NCI-H460 (cell line): ENCODE measurements at regions not wholly inside any gene's neighbourhood (a gene's known extent, or its start where the extent isn't known, plus 50 kb on each side); places are given as distances from the start of the nearest gene placed in this dataset.

Experiments used
- DNase-seq: peaks from one replicate; pipeline ENCODE4 v3.0.0-alpha.2; 2016; ENCODE audit warnings: low read depth; ENCODE audit errors: extremely low read depth

DNA sequence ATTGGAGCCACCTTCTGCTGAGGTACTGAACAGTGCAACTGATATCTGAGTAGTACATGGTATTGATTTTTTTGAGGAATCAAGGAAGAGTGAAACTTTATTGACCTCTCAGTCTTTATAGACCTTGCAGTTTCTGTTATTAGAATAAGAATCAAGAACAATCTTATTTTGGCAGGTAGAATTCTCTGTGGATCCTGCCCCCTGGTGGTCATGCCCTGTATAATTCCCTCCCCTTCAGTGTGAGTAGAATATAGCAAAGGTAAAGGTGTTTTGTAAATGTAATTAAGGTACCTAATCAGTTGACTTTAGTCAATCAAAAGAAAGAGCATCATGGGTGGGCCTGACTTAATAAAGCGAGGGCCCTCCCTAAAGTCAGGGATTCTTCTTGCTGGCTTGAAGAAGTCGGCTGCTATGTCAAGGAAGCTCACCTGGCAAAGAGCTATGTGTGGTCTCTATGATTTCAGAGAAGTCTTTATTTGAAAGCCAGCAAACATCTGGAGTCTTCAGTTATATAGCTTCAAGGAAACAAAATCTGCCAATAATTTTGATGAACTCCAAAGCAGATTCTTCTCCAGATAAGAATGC, 142.8 kb downstream of the LSM5 start:
- DNase-seq: peak; percentile 8

DNA sequence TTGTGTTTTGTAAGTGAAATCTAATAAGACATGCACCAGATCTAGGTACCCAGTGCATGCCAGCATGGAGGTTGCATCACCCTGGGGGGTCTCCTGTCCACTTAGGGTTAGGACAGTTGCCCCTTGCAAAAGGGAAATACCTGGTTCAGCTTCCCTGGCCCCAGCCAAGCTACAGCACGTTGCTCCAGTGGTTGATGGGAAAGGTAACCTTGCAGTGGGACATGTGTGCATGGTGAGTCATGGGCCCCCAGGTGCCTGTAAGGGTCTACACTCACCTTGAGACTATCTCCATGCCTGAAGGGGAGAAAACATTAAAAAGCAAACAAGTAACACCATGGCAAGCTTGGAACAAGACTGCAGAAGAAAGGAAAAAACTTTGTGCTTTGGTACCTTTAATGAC, 143.9 kb downstream of the LSM5 start:
- no peak for DNase-seq

DNA sequence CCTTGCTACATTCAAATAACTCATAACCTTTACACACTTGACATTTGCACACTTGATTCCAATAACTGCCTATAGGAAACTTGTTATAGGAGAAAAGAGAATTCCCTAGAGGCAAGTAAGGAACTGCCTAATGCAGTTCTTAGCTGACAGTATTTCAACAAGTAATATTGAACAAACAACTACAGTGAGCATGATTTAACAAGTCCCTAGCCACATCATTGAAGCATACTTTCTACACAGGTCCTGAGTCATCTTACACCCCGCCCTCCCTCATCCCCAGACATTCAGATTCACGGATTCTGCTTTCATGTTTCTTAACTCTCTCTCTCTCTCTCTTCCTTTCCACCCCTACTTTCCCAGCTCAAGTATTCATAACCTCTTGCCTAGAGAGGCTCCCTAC, 153.5 kb downstream of the LSM5 start:
- peak; percentile 3 for DNase-seq

DNA sequence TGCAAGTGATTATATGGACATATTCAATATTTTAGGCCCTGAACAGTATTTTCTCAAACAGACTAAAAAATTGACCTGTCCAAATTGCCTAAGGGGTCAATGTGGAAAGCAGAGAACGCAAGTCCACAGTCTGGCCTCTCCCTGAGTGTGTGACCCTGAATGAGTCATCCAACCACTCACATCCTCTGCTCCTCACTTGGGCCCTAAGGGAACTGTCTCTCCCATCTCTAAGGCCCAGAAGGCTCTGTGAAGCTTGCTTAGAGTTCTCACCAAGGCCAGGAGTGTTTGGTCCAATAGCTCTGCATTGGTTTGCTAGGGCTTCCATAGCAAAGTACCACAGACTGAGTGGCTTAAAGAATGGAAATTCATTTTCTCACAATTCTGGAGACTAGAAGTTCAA, 155.1 kb downstream of the LSM5 start:
- peak; percentile 9 for DNase-seq

DNA sequence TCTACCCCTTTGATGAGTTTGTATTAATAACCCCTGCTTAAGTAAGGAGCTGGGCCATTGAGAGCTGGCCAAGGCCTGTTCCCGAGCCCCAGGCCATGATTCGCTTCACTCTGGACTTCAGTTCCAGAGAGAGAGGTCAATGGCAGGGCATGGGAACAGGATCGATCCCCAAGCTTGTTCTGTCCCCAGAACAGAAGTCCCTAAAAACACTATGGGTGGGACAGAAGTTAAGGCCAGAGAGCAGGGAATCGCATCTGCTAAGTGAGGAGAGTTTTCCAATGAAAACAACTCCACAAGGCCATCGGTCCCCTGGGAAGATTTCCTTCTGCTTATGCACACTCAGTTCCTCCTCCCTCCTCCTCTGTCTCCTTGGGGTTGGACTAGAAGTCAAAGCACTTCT, 159.6 kb downstream of the LSM5 start:
- no peak for DNase-seq

DNA sequence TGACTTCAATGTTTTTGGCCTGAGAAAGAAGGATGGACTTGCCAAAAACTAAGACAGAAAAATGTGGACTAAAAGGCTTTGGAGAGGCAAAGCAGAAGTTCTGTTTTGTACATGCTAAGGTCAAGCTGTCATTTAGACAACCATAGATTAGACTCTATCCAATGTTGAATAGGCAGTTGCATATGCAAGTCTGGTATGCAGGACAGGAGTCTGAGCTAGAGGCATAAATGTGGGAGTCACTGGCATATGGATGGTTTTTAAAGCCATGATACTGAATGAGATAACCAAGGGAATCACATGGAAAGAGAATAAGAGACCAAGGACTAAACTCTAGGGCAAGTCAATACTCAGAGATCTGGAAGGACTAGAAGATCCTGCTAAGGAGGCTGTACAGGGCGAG, 164.1 kb downstream of the LSM5 start:
- no peak for DNase-seq

DNA sequence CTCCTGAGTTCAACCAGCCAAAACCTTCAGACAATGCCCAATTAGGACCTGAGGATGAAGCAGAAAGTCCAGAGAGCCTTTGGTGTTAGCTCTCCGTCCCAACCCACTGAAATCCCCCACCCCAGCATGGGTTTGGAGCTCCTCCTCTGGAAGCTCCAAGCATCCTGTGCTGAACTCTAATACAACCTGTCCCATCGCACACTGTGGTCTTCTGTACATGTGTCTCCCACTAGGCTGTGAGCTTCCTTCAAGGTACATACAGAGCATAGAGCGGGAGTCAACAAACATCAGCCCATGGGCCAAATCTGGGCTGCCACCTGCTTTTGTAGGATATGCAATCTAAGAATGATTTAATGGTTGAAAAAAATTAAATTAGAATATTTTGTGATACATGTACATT, 166.5 kb downstream of the LSM5 start:
- DNase-seq: no peak

DNA sequence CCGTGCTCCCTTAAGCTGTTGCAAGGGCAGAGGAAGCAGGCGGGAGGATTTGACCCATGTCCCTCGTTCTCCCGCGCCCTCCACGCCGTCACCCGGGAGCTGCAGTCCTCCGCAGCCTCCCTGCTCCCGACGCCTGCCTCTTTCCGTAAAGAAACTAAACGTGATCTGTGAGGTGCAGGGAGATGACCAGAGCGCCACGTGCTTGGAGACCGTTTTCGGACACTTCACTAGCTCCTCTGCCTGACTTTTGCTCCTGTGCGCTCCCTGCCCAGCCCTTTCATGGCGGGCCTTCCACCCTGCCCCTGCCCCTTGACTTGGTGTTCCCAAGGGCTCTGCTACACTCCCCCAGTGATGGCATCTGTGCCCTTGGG, 171.2 kb downstream of the LSM5 start:
- DNase-seq: no peak

DNA sequence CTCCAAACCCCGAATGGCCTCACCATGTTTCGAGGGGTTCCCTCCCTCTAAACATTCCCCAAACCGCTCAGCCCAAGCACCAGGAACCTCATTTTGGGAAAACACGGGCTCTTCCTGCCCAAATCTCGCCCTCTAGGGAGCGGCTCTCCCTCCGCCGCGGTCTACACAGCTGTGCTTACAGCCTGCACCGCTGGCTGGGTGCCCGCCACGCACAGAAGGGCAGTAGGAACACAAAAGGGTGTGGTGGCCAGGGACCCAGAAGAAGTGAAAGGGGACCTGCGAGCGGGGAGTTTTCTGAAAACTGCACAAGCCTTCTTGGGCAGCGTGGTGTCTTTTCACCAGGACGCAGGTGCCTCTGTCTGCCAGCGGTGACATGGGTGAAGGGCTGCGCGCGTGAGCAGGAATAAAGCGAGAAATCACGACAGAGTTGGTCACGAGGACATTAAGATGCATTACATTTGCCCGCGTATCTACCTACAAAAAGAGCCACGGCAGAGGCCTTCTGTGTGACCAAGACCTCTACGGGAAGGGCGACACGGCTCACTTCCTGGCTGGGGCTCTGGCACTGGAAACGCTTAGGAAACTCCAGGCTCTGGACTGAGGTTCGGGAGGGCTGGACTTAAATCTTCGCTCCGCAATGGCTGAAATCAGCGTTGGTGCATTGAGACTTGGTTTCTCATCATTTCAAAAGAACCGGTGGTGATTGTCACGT, 171.7 kb downstream of the LSM5 start:
- no peak for DNase-seq

DNA sequence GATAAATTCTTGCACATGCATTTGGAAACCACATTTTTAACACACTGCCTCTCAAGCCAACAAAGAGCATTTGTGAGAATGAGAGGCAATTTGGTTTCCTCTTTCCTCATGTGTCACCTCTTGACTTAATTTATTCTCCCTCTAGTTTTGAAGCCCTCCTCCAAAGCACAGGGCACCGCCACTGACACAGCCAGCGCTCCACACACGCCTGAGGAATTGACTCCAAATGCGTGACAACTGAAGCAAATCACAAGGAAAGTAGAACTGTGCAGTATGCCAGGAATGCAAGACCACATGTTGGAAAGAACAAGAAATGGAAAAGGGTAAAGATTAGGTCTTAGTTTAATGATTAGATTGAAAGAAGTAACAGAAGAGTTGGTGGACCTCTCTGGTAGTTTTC, 173.3 kb downstream of the LSM5 start:
- no peak for DNase-seq

DNA sequence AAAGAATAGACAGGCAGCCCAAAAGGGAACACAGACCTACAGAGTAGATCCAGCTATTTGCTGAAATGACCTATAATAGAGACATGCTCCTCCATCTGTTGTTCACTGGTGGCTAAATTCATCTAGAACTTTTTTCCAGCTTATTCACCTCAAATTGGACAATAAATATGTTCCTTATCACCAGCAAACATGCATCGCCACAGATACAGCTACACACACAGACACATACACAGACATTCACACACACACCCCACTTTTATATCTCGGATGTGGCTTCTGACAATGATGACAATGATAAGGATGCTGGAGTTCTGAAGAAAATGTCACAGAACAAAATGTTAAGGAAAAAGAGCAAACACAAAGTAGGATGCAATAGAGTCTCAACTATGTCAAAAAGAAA, 175.4 kb downstream of the LSM5 start:
- DNase-seq: no peak

DNA sequence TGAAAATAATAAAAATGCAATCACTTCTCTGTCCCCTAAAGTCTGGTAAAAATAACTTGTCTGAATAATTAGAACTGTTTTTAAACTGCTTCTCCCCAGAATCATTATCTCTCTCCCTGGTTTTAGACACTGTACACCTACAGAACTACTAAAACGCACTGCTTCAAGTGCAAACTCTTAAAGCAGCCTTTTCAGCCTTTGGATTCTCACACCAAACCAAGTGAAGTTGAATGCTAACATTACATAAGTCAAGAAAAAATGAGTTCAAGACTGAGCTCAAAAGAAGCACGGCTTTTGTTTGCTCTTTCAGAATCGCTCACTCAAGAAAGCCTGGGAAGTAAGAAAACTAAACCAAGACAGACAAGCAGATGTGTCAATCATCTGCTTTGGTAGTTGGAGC, 188.8 kb downstream of the LSM5 start:
- DNase-seq: no peak

DNA sequence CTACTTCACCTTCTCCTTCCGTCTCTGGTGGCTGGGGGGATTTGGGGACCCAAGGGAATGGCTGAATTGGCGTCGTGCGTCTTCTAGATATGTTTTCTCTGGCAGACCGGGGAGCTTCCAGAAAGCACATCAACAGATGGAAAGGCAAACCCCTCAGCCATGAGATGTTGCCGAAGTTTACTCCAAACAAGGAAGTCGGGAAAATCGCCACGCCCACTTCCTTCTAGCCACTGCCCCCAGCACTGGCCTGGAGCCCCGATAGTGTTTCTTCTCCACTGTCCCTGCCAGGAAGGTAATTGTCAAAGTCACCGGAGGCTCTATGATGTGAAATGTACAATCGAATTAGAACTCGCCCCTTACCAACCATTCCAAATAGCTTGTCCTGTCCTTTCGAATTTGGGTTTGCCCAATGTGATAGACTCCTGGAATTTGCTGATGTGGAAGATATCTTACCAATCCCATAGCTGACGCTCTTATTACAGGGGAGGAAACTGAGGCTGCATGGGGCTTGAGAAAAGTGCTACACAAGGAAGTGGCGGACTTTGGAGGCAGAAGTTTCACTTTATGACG, 191.0 kb downstream of the LSM5 start:
- no peak for DNase-seq

DNA sequence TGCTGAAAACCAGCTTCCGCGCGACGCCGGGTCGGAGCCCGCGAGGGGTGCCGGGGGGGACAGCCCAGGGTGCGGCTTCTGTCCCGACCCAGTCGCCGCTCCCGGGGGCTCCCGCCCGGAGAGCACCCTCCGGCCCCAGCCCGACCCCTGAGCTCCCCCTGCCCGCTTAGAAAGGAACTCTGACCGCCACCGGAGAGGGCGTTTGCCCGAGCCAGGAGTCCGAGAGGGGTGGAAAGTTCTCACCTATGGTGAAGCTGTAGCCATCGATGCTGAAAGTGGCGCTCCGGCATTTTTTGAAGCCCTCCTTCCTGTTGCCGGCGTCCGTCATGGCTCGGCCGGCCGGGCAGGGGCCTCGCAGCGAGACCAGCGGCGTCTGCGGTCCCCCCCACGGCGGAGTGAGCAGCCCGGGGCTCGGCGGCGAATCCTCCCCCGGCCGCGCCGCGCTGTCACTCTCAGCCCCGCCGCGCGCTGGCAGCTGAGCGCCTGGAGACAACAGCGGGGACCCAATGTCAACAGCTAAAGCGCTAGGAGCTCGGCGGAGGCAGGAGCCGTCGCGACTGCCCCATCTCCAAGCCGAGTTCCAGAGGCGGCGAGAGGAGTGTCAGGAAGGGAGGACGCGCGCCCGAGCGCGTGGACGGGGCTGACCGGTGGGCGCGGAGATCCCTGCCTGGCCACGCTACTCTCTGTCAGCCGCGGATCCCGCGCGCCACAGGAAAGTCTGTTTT, 191.6 kb downstream of the LSM5 start:
- no peak for DNase-seq

DNA sequence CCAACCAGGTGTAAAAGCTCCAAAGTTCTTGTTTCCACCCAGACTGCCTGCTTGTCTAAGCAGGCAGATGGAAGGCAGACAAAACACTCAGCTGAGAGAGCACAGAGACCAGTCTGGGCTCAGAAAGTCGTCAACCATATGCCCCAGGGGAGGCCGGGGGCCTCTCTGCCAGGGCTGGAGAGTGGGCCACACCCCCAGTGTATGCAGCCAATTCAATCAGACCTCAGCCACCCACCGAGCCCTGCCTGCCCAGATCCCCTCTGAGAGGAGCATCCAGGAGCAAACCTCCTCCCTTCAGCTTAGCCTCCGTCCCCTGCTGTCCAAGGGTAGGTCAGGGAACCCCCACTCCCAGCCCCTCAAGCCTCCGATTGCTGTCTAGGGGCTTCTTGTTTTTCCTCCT, 196.3 kb downstream of the LSM5 start:
- DNase-seq: no peak

DNA sequence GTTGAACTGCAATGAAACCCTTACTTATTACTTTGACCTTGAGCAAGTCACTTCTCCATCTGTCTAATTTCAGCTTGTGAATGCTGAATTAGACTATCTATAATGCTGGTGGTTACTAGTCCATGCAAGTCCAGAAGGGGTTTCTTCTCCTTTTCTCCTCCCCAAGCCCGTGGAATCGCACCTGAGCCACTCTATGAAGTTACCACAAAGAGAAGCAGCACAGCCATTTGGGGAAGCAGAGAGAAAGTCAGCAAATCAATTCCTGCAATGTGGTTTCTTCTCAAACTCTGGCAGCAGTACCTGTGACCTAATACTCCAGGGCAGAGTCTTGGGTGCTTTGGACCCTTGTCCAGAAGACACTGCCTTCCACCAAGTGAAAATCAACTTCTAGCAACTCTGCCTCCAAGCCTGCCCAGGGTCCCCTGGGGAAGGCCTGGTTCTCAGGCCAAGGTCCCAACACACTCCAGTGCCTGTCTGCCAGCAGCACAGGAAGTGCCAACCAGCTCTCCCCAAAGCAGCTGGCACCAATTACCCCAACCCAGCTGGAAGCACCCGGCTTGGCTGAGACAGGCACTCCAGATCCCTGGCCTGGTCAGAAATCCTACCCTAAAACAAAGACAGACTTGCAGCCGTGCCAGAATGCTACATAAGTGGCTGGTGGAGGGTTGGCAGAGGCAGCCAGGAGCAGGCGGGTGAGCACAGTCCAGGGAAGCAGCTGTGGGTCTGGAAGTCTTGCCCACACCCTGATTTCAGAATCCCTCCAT, 200.3 kb downstream of the LSM5 start:
- DNase-seq: no peak

DNA sequence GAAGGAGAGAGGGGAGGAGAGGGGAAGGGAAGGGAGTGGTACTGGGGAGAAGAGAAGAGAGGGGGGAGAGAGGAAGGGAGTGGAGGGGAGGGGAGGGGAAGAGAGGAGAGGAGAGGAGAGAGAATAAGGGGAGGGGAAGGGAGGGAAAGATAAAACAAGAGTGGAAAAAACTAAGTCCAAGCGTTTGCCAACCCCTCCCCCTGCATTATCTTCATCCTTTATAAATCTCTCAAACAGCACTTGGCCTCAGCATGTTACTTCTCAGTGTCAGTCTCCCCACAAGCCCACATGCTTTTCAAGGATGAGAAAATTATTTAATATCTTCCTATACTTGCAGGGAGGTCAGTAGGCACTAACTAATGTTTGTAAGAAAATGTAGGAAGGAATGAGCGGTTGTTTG, 204.5 kb downstream of the LSM5 start:
- no peak for DNase-seq

DNA sequence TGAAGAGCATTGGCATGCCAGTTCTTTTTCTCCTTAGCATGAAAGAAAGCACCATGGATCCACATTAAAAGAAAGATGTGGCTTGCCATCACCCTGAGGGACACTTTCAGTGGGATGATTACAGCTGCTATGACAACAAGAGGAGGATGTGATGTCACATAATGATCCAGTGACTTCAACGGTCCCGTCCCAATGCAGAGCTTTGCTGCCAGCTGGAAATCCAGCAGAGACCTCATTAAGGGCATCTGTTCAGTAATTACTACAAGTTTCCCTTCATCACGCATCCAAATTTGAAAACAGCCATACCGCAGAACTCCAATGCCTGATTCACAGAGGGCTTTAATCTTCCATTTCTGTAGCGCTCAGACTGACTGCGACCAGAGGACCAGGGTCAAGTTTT, 206.6 kb downstream of the LSM5 start:
- no peak for DNase-seq

DNA sequence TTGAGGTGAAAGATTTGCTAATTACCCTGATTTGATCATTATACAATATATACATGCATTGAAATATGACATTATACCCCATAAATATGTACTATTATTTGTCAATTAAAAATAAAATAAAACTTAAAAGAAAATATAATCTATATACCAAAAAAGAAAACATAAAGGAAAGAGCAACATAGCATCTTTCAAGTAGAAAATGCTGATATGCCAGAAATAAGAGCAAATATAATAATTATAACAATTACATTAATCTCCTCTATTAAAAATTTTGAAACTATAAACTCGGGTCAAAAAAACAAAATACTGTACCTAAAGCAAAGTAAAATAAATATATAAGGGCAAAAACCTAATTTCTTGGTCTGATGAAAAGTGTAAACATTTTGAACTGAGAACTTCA, 209.3 kb upstream of the PDE1C start:
- no peak for DNase-seq

DNA sequence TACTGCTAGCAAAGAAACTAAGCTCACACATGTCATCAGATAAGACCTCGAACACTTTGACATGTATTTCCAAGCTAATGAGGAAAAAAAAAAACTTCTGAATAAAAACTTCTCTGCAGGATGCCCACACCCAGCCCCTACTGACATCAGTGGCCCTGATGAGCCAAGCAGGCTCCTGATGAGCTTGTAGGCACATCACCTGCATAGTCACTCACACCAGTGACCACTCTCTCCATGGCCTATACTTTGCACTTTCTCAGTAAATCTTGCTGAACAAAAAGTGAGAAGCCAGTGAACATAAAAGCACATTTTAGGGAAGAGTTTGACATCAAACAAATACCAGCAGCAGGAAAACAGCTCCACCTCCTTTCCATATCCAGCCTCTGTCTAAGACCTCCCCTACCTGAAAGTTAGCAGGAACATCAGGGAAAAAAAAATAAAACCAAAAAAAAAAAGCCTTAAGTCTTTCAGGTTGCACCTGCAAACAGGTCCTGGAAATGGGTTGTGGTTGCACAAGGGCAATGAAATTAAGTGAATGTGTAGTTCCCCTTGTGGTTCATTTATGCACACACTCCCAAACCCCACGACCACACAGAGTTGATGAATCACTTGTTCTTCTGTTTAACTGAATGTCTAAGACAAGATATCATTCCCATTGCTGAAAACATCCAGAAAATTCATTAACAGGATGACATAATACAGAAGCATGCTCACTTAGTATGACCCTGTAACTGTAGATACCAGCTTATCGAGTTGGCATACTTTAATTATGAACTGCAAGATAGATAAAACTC, 205.2 kb upstream of the PDE1C start:
- no peak for DNase-seq
